ENCODE measurements at regions not wholly inside any gene's neighbourhood (a gene's known extent, or its start where the extent isn't known, plus 50 kb on each side); places are given as distances from the start of the nearest gene placed in this dataset.
"Not testable (repeated sequence)": the region's sequence is repeated elsewhere in the genome, so short reads cannot be mapped to it uniquely, and the experiment has no call there.

GRCh38 chr2:48228345-48228684 lies 86.2 kb upstream of the FOXN2 start:
- no peak for DNase-seq

DNA sequence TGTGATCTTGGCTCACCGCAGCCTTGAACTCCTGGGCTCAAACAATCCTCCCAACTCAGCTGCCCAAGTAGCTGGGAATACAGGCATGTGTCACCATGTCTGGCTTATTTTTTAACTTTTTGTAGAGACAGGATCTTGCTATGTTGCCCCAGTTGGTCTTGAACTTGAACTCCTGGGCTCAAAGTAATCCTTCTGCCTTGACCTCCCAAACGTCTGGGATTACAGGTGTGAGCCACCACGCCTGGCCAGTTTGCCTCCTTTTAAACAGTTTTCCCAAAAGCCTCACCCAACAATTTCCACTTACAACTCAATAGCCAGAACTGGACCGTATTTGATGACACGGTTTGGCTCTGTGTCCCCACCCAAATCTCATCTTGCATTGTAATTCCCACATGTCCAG lies 85.4 kb upstream of the FOXN2 start:
- DNase-seq, result no peak

GRCh38 chr2:48230834-48231233 lies 83.6 kb upstream of the FOXN2 start:
- DNase-seq, result no peak

GRCh38 chr2:48232351-48232750 lies 82.1 kb upstream of the FOXN2 start:
- DNase-seq, result no peak

GRCh38 chr2:48233005-48233404 lies 81.5 kb upstream of the FOXN2 start:
- DNase-seq, result no peak

GRCh38 chr2:48233824-48234223 lies 80.7 kb upstream of the FOXN2 start:
- not testable (repeated sequence) for DNase-seq

DNA sequence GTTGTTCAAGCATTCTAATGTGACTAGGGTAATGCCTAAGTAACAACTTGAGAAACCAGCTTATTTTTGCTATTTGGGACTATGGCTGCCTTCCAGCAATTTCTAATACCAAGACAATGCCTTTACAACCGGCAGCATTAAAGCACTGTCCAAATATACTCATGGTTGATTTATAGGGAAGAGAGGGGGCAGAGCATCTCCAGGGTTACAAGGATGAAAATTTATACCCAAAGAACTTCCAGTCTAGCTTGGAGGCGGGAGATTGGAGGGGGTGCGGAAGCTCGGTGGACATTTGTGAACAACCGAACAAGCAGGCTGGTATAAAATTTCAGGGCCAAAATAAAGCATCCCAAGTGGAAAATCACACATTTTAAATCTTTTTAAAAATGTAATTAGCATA lies 79.4 kb upstream of the FOXN2 start:
- DNase-seq, result no peak

DNA sequence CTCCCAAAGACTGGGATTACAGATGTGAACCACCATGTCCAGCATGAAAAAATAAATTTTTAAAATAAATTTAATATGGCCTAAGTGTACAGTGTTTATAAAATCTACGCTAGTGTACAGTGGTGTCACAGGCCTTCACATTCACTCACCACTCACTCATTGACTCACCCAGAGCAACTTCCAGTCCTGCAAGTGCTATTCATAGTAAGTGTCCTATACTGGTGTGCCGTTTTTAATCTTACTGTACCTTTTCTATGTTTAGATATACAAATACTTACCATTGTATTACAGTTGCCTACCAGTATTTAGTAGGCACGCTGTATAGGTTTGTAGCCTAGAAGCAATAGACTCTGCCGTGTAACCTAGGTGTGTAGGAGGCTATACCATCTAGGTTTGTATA lies 76.1 kb upstream of the FOXN2 start:
- DNase-seq, result no peak

DNA sequence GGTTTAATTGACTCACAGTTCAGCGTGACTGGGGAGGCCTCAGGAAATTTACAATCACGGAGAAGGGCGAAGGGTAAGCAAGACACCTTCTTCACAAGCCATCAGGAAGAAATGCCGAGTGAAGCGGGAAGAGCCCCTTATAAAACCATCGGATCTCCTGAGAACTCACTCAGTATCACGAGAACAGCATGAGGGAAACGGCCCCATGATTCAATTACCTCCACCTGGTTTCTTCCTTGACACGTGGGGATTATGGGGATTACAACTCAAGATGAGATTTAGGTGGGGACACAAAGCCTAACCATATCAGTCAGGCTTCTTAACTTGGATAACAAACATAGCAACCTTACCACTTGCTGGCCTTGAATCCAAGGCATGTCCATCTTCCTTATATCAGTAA lies 73.6 kb upstream of the FOXN2 start:
- no peak for DNase-seq

DNA sequence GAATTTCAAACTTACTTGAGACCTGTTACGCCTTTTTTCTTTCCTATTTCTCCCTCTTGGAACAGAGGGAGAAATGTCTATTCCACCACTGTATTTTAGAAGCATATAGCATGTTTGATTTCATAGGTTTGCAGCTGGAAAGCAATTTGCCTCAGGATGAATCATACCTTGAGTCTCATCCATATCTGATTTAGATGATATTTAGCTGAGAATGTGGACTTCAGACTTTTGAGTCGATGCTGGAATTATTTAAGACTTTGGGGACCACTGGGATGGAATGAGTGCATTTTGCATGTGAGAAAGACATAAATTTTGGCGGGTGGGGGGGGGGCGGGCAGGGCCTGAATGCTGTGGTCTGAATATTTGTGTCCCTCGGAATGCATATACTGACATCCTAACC lies 67.3 kb upstream of the FOXN2 start:
- no peak for DNase-seq

- no peak for DNase-seq
Measured at GRCh38 chr2:48248251-48248933, 66.1 kb upstream of the FOXN2 start.

GRCh38 chr2:48249025-48249424 lies 65.5 kb upstream of the FOXN2 start:
- DNase-seq, result no peak

DNA sequence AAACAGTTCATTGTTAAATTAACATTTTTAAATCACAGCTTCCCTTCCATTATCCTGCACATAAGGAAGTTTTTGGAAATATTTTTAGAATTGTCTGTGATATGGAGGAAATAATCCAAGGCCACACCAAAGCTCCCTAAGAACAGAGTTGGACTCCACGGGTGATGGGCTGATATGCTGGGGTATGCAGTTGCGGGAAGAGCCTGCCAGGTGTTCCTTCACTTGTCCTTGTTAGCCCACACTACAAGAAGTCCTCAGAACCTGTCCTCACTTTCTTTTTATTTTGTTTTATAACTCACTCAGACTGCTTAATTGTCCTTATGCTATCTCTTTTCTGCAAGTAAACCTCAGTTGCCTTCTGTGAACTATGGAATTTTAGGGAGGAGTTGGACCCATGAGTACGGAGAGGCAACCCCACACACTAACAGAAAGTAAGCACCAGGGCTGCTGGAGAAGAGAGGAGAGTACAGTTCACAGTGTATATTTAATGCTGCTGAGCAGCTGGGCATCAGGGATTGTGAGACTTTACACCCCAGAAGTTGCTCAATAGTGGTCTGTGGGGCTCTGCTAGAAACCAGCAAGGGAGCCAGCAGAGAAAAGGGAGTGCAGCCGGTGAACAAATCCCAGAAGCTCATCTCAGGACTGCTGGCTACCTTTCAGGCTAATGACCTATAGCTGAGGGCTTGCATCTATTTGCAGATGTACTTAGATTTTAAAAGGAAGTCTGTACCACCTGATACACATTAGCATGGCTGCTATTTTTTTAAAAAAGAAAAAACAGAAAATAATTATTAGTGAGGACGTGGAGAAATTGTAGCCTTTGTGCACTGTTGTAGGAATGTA lies 64.6 kb upstream of the FOXN2 start:
- no peak for DNase-seq

DNA sequence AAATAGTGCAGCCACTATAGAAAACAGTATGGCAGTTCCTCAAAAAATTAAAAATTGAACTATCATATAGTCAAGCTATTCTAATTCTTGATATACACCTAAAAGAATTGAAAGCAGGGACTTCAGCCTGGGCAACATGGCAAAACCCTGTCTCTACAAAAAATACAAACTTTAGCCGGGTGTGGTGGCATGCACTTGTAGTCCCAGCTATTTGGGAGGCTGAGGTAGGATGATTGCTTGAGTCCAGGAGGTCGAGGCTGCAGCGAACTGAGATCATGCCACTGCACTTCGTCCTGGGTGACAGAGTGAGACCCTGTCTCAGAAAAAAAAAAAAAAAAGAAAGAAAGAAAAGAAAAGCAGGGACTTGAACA lies 64.0 kb upstream of the FOXN2 start:
- no peak for DNase-seq

DNA sequence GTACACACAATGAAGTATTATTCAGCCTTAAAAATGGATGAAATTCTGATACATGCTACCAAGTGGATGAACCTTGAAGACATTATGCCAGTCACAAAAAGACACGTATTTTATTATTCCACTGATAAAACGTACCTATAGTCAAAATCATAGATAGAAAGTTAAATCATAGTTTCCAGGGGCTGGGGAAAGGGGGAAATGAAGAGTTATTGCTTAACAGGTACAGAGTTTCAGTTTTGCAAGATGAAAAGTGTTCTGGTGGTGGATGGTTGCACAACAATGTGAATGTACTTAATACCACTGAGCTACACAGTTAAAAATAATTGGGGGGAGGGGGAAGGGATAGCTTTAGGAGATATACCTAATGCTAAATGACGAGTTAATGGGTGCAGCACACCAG lies 63.5 kb upstream of the FOXN2 start:
- no peak for DNase-seq

GRCh38 chr2:48251437-48252148 lies 62.9 kb upstream of the FOXN2 start:
- no peak for DNase-seq

DNA sequence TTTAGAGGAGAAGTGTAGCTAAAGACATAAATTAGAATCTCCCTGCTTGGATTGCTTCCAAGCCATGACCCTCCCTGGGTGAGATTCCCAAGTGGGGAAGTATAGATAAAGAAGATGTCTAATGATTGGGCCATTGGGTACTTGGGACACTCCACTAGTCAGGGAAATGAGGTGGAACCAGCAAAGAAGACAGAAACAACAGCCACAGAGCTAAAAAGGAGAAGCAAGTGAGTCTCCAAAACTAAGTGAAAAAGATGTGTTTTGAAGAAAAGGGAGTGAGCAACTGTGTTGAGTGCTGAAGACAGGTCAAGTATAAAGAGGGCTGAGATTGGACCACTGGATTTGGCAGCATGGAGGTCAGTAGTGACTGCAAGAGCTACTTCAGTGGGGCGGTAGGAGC lies 61.2 kb upstream of the FOXN2 start:
- DNase-seq, result peak; percentile 40

GRCh38 chr2:48254839-48255238 lies 59.6 kb upstream of the FOXN2 start:
- DNase-seq, result no peak

GRCh38 chr2:48257456-48257855 lies 57.0 kb upstream of the FOXN2 start:
- no peak for DNase-seq

DNA sequence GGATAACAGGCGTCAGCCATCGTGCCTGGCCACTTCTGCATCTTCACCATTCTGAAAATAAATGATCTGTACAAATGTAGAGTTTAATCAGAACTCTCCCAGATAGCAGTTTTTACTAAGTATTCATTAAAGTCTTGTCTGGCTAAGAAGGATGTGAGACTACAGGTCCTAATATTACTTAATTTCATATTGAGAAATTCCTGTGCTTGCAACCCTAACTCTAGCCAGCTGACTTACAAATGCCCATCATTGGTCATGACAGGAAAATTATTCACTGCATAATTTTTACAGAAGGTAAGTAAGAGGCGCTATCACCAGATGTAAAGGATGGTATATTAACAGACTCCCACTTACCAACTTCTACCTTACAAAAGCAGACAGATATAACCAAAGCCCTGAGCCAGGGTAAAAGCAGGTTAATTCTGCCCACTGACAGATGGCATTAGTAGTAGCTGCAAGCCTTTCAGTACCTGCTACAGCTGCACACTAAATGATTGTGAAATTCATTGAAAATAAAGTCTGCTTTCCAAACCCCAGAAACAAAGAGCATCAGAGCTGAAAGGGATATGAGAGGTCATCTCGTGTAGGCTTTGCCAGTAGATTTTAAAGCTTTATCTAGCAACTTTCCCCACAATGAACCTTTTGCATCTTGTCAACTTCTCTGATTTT lies 55.9 kb upstream of the FOXN2 start:
- no peak for DNase-seq

DNA sequence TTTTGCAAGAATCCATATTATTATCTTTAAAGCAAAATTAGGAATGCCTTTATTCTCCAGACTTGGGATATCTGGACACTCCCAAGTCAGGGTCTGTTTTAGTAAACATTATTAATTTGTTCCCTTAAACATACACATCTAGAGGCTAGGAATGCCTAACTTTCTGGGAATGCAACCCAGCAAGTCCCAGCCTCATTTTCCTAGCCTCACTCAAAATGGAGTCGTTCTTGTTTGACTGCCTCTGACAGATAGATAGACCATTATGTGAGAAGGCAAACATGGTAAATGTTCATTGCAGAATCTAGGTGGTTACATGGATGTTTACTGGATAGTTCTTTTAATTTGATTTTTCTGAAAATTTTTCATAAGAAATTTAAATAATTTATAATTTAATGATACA lies 54.7 kb upstream of the FOXN2 start:
- no peak for DNase-seq

DNA sequence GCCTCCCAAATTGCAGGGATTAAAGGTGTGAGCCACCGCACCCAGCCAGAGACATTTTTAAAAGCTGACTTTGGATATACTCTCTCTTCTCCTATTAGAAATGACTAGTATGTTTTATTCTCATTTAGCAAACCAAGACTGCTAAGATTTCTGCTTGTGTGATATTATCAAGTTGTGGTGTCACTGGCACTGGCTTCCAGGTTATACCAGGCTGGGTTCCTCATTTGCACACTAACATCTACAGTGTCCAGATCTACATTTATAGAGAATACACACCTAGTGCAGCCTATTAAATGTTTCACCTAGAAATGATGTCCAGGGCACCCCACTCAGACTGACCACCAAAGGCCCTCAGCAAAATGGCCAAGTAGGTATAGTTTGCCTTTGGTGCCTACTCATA lies 49.9 kb upstream of the FOXN2 start:
- peak; percentile 57 for DNase-seq

All from hematopoietic multipotent progenitor cell treated with erythropoietin and hydrocortisone succinate and interleukin-3 and kit ligand, for 8 days (in vitro differentiated cells).